NCI-H1092 (cell line): ENCODE measurements at regions not wholly inside any gene's neighbourhood (a gene's known extent, or its start where the extent isn't known, plus 50 kb on each side); places are given as distances from the start of the nearest gene placed in this dataset.

Experiments
- DNase-seq: peaks from one replicate; lab custom pipeline; 2025; lab: John Stamatoyannopoulos, UW

- DNase-seq, result no peak
Measured at GRCh38 chr2:16411788-16412187, 253.8 kb downstream of the CYRIA start.

GRCh38 chr2:16409849-16410248 is 255.8 kb downstream of the CYRIA start:
- no peak for DNase-seq

- DNase-seq, result no peak
Measured at GRCh38 chr2:16409006-16409390, 256.6 kb downstream of the CYRIA start.

- no peak for DNase-seq
Measured at GRCh38 chr2:16408331-16409005, 257.2 kb downstream of the CYRIA start.

- no peak for DNase-seq
Measured at GRCh38 chr2:16407358-16407757, 258.3 kb downstream of the CYRIA start.

- DNase-seq, result no peak
Measured at GRCh38 chr2:16406496-16407289, 258.9 kb downstream of the CYRIA start.

- DNase-seq, result no peak
Measured at GRCh38 chr2:16405551-16405950, 260.1 kb downstream of the CYRIA start.

- no peak for DNase-seq
Measured at GRCh38 chr2:16404551-16405300, 260.9 kb downstream of the CYRIA start.

- no peak for DNase-seq
Measured at GRCh38 chr2:16404146-16404545, 261.5 kb downstream of the CYRIA start.

- DNase-seq, result no peak
Measured at GRCh38 chr2:16402891-16403290, 262.7 kb downstream of the CYRIA start.

- DNase-seq, result no peak
Measured at GRCh38 chr2:16401761-16402300, 263.8 kb downstream of the CYRIA start.

- no peak for DNase-seq
Measured at GRCh38 chr2:16400127-16400623, 265.5 kb downstream of the CYRIA start.

- no peak for DNase-seq
Measured at GRCh38 chr2:16398486-16399043, 267.1 kb downstream of the CYRIA start.

- DNase-seq, result no peak
Measured at GRCh38 chr2:16397681-16398475, 267.8 kb downstream of the CYRIA start.

GRCh38 chr2:16396986-16397385 is 268.6 kb downstream of the CYRIA start:
- DNase-seq, result no peak

- no peak for DNase-seq
Measured at GRCh38 chr2:16396171-16396570, 269.5 kb downstream of the CYRIA start.

GRCh38 chr2:16395601-16396000 is 270.0 kb downstream of the CYRIA start:
- no peak for DNase-seq

GRCh38 chr2:16394986-16395550 is 270.6 kb downstream of the CYRIA start:
- DNase-seq, result no peak

GRCh38 chr2:16394072-16394985 is 271.3 kb downstream of the CYRIA start:
- no peak for DNase-seq
